ENCODE measurements at regions not wholly inside any gene's neighbourhood (a gene's known extent, or its start where the extent isn't known, plus 50 kb on each side); places are given as distances from the start of the nearest gene placed in this dataset.
A peak's percentile ranks its signal among the peaks of the same experiment; 100 is the strongest.

DNA sequence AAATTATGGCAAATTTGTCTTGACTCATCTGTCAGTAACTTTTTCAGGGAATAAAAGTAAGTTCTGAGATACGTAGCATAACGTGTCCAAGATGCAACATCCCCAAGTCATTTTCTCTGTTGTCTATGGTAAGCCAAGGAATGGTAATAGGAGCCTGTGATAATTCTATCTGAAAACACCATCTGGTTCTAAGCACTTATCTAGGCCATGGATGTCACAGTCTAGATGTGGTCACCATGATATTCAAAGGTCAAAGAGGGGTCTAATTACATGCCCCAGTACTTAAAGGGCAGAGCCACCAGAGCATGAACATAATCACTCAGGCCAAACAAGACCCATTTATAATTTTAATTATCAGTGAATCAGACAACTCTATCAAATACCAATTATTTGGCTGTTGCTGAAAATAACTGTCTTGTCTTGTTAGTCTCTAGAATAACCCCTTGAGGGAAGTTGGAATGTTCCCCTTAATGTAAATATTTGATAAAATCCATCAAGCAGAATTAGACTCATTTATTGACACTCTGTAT, 225.1 kb upstream of the MPPED2 start:
- TF ChIP-seq, protein P1, sequence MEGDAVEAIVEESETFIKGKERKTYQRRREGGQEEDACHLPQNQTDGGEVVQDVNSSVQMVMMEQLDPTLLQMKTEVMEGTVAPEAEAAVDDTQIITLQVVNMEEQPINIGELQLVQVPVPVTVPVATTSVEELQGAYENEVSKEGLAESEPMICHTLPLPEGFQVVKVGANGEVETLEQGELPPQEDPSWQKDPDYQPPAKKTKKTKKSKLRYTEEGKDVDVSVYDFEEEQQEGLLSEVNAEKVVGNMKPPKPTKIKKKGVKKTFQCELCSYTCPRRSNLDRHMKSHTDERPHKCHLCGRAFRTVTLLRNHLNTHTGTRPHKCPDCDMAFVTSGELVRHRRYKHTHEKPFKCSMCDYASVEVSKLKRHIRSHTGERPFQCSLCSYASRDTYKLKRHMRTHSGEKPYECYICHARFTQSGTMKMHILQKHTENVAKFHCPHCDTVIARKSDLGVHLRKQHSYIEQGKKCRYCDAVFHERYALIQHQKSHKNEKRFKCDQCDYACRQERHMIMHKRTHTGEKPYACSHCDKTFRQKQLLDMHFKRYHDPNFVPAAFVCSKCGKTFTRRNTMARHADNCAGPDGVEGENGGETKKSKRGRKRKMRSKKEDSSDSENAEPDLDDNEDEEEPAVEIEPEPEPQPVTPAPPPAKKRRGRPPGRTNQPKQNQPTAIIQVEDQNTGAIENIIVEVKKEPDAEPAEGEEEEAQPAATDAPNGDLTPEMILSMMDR (conservative IDR thresholded peaks at IDR 0.05) = no peak

DNA sequence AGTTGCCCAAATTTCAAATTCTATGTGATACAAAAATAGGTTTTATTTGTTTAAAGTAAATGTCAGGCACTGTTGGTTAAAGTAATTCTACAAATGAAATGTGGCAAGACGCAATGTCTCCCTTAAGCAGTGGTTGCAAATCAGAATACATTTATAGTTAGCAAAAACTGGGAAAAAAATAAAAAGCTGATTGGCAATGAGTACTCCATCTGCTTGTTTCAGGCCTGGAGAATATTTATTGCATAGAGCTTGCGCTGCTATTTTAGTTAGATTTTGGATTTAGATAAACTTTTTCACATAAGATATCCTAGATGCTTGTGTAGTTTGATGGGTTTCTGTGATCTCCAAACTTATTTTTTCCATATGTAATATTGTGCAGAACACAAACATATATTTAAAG, 224.0 kb upstream of the MPPED2 start:
- no peak overlapping the region for H3K27ac ChIP-seq
- TF ChIP-seq, protein P1 (conservative IDR thresholded peaks at IDR 0.05) = no peak

More for the DNA sequence above, 225.1 kb upstream of the MPPED2 start:
- no peak overlapping the region for H3K27ac ChIP-seq

DNA sequence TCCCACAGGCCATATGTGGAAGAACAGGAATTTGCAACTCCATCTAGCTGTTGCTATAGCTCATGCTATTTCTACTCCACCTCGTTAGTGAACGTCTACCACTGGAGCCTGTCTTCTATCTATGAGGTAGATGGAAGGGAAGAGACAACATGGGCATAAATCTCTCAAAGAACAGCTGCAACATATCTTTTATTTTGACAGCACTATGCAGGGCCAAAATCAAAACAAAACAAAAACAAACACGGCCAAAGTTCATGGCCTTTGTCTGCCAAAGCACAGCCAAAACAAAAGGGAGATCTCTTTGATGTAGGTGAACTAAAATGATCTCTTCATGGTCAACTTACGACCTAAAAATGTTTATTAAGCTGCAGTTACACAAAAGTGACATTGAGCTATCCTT, 215.2 kb upstream of the MPPED2 start:
- TF ChIP-seq, protein P1 (conservative IDR thresholded peaks at IDR 0.05) = no peak
- no peak overlapping the region for H3K27ac ChIP-seq

DNA sequence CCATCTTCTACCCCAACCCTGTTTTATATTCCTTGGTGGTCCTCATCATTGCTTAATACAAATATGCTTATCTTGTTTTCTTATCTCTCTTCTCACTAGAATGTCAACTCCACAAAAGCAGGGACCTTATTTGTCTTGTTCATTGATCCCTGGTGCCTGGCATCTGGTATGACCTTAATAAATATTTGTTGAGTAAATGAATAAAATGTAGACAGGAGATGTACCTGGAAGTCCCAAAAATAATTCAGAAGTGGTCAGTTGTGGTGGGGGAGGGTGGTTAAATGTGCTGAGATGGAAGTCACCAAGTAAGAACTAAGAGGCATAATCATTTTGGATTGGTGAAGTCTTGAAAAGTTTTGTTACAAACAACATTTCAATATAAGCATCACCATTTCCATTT, 214.8 kb upstream of the MPPED2 start:
- TF ChIP-seq, protein P1 (conservative IDR thresholded peaks at IDR 0.05) = no peak
- no peak overlapping the region for H3K27ac ChIP-seq

DNA sequence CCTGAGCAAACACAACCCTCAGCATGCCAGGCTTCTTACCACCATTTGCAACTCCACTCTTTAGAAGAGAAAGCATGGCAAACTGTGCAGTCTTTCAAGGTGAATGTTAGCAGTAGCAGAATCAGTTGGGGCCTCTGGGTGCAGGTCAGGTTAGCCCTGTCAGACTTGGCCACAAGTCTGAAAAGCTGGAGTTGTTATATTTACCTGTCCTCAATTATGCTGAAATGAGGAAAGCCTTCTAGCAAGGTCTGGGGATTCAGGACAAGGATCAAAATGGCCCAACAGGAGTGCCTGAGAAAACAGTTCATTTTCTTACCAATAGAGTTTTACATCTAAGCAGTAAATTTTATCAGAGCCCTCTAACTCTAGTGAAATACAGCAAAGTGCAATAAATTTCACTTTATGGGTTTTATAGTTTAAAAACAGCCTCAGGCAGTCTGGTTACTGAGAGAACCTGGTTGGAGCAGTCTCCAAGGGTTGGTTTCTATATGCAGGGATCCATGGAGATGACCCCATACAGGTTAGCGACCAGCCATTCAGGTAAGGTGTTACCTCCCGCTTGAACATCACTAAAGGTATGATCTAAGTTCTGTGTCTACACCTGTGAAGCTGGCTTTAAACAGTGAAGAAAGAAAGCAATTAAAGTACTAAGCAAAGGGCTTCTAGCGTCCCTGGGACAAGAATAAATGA, 212.5 kb upstream of the MPPED2 start:
- TF ChIP-seq, protein P1 (conservative IDR thresholded peaks at IDR 0.05) = no peak
- H3K27ac ChIP-seq = peak overlapping the region; percentile 46

DNA sequence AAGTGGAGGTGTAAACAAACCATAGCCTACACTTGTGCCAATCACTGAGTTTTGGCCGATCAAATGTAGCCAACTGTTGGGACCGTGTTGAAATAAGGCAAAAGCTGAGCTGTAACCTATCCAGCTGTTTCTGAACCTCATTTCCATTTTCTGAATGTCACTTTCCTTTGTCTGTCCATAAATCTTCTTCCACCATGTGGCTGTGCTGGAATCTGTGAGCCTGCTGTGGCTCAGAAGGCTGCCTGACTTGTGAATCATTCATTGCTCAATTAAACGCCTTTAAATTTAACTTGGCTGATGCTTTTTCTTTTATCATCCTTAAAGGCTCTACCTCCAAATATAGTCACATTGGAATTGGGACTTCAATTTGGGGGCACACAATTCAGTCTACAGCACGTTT, 203.1 kb upstream of the MPPED2 start:
- no peak overlapping the region for H3K27ac ChIP-seq
- TF ChIP-seq, protein P1 (conservative IDR thresholded peaks at IDR 0.05) = no peak

DNA sequence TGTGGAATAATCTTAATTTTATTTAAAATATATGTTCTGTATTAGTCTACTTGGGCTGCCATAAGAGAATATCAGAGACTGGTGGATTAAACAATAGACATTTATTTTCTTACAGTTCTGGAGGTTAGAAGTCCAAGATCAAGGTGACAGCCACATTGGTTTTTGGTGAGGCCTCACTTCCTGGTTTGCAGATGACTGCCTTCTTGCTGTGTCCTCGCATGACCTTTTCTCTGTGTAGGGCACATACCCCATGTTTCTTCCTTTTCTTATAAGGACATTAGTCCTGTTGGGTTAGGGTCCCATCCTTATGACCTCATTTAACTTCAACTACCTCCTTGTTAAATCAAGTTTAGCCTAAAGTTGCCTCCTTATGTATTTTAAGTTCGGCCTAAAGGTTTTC, 202.7 kb upstream of the MPPED2 start:
- no peak overlapping the region for H3K27ac ChIP-seq
- TF ChIP-seq, protein P1 (conservative IDR thresholded peaks at IDR 0.05) = no peak
